RKO (cell line): ENCODE measurements at regions not wholly inside any gene's neighbourhood (a gene's known extent, or its start where the extent isn't known, plus 50 kb on each side); places are given as distances from the start of the nearest gene placed in this dataset.
A peak's percentile ranks its signal among the peaks of the same experiment; 100 is the strongest.
"Not testable (repeated sequence)": the region's sequence is repeated elsewhere in the genome, so short reads cannot be mapped to it uniquely, and the experiment has no call there.

Source experiments
- DNase-seq: peaks from one replicate; pipeline ENCODE4 v3.0.0-alpha.2; 2016; ENCODE audit warnings: low spot score

DNA sequence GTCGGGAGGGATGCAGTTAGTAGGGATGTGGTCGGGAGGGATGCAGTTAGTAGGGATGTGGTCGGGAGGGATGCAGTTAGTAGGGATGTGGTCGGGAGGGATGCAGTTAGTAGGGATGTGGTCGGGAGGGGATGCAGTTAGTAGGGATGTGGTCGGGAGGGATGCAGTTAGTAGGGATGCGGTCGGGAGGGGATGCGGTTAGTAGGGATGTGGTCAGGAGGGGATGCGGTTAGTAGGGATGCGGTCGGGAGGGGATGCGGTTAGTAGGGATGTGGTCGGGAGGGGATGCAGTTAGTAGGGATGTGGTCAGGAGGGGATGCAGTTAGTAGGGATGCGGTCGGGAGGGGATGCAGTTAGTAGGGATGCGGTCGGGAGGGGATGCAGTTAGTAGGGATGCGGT is 96.2 kb downstream of the BDH1 start:
- not testable (repeated sequence) for DNase-seq

DNA sequence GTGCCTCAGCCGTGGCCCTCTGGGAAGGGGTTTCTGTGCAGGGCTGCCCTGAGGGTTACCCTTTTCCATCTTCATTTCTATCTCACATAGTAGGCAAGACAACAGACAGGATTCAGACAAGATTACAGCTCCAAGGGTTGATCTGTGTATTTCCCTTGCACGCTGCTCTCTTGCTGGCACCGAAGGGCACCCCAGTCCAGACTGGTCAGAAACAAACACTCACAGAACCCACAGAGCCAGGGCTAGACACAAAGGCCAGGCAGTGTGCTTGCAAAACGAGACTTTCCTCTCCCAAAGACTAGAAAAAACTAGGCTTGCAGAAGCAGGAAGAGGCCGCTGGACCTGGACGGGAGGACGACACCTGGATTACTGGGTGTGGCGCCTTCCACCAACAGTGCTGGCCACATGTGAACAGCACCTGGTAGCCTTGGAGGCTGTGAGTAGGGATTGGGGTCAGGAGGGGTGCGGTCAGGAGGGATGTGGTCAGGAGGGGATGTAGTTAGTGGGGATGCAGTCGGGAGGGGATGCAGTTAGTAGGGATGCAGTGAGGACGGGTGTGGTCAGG is 96.8 kb downstream of the BDH1 start:
- DNase-seq = no peak

DNA sequence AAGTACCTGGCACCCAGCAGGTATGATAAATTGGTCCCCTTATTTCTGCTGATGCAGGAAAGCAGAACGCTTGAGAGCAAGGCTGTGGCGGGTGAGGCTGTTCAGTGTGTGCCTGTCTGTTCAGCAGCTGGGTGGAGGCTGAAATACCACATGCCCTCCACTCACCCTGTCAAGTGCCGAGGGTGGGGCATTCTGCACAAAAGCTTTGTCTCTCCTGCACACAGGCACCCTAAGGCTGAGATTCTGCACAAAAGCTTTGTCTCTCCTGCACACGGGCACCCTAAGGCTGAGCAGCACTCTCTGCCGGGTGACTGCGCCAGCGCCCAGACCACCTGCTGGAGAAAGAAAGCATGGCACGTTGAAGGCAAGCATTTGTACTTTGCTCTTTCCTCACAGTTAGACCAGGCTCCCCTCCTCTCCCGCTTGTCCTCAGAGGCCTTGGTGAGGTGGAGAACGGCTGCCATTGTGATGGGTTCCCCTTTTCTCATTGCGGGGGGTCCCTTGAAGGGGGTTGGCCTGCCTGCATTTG is 97.5 kb downstream of the BDH1 start:
- DNase-seq = peak; percentile 78

DNA sequence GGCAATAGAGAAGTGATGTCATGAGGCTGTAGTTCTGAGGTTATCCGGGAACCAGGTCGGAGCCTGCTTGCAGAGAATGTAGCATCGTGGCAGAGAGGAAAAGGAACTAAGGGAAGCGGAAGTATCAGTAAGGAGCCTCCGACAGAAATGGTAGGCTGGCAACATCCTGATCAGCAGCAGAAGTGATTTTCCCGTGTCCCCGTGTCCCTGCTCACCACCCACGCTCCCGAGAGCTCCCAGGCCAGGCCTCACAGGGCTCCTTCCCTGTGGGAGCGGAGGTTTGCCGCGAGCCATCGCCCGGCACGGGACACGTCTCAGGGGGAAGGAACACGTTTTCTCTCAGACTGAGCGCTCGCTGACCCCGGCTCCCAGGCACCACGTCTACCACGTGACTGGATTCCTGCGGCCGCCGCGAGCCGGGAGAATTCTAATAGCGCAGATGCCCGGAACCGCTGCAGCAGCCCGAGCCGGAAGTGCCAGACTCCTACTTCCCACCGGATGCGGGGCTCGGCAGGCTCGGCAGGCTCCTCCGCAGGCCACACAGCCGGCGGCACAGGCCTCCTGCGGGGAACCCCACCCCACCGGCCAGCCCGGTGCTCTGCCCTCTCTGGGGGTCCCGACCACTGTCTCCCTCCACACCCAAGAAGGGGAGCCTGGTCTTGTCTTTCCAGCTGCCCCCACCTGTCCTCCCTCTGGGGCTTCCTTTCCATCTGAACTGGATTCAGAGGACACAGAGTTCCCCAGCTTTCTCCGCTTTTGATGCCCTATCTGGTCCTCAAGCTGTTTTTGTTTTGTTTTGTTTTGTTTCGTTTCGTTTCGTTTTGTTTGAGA is 99.3 kb downstream of the BDH1 start:
- peak; percentile 94 for DNase-seq

DNA sequence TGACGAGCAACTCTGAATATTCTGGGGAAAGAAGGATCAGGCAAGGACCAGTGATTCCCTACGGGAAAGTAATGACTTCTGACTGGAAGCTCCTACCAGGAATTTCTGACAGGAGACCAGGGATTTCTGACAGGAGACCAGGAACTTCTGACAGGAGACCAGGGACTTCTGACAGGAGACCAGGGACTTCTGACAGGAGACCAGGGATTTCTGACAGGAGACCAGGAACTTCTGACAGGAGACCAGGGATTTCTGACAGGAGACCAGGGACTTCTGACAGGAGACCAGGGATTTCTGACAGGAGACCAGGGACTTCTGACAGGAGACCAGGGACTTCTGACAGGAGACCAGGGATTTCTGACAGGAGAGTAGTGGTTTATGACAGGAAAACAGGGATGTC is 100.9 kb downstream of the BDH1 start:
- DNase-seq = not testable (repeated sequence)

DNA sequence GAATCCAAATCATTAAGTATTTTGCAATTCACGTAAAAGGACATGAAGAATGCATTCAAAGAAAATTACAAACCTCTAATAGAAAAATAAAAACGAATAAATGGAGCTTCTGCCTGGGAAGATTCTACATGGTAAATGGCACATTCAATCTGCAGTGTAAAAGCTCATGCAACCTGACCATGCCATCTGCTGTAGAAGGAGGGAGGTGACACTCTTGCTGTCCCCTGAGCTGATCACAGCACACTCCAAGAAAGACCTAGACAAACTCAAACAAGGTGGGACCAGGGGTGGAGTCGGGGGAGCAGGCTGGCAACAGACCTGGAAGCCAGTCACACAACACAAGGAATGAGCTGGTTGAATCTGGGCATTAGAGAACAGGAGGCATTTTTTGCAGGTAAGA is 101.8 kb downstream of the BDH1 start:
- no peak for DNase-seq

DNA sequence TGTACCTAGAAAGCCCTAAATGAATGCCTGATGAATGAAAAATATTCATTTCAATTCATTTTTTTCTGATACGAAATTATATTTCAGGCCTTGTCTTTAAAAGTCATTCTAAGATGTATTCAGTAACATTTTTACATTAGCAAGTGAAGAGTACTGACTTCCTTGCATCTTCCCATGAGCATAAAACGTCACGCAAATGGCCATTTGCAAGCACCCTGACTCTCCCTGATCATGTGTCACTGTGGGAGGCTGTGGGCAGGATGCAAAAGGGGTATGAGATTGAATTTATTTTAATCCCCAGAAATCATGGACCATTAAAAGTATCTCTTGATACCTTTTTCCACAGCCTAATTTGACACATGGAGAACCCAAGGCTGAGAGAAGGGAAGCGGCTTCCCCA is 105.0 kb downstream of the BDH1 start:
- DNase-seq = no peak

DNA sequence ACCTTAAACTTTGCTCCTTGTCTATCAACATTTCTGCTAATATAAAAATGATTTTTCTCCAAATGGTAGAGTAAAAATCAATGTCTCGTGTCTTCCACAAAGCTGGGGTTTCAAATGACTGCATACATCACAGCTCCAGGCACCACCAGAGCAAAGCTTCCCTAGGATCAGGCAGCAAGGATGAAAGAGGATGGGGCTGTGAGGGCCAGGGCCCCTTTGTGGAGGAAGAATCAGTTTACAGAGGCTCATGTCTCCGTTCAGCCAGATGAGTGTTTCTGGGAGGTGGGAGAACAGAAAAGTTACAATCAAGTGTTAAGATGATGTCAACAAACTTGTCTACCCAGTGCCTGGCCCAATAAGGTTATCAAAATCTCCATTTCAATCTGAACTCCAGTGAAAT is 105.5 kb downstream of the BDH1 start:
- DNase-seq = no peak

DNA sequence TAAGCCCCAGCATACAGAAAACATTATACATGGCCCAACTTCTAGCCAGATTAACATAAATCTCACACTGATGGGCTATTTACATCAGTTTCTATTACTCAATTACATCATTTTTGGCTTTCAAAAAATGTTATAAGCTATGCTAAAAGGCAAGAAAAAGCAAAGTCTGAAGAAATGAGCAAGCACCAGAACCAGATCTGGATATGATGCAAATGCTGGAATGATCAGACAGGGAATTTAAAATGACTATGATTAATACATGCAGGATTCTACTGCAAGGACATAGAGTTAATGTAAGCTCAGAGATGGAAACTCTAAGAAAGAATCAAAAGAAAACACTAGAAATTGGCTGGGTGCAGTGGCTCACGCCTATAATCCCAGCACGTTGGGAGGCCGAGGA is 106.6 kb downstream of the BDH1 start:
- not testable (repeated sequence) for DNase-seq

DNA sequence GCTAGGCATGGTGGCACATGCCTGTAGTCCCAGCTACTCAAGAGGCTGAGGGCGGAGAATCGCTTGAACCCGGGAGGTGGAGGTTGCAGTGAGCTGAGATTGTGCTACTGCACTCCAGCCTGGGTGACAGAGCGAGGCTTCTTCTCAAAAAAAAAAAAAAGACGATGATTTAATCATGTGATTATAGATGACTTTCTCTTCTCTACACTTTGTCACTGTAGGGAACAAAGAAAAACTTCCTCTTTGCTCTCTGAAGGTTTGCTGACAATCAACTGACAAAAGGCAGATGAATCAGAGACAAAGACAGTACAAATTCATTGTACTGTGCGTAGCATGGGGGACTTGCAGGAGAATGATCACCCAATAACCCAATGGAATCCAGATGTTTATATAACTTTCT is 108.0 kb downstream of the BDH1 start:
- not testable (repeated sequence) for DNase-seq

DNA sequence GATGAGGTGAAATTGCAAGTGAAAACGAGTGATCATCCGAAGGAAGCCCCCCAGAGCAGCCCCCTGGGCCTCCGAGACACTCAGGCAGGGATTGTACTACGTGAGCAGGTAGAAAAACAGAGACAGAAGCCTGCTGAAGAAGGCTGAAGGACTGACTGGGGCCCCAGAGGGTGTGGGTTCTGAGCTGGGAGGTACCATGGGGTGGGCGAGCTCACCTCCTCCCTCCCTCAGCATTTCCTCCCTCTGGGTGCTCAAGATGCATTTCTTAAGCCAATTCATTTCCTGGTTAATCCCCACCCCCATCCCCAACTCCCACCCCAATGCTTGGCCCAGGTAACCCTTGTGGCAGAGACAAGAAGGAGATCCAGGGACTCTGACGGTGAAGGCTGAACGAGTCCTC is 108.7 kb downstream of the BDH1 start:
- no peak for DNase-seq

DNA sequence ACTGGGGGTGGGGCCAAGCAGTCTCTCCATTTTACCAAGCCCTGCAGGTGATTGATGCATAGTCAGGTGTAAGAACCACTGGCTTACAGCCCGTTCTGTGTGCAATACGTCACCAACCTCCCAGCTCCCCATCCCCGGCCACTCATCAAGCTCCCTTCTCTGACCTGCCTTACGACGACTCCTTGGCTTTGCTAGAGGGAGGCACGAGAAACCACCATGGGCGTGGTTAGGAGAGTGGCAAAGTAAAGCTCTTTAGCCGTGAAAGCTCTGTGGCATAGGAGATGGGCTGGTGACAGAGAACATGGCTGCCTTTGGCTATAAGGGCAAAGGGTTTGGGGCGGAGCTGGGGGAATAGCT is 109.1 kb downstream of the BDH1 start:
- DNase-seq = no peak

DNA sequence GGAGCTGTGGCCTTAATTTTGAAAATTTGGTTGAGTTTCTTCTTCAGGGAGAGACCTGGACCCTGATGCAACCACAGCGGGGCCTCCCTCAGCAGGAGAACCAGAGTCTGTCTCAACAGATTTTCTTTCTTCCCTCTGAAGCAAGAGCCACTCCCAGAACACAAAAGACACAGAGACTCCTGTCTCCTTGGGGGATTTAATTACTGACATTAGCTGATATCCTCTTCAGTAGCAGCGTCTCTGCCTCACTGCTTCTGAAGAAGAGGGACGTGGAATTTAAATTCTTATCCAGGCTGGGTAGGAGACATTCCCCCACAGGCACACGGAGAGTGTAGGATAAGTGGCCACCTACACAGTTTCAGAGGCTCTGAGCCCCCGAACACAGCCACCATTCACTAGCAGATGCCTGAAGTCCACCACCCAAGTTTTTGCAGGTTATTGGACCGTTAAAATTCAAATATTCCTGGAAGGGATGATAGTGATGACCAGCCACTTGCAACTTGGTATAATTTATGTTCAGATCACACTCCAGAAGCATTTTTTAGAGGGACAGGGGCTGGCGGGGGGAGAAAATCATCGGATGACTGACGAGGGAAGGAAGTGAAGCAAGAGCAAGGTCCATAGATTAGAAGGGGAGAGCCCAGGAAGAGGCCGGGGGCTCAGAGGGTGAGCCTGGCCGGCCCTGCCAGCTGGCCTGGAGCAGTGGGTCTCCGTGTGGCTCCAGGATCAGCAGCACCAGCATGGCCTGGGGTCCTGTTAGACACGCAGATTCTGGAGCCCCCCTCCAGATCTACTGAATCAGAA is 109.7 kb downstream of the BDH1 start:
- no peak for DNase-seq

DNA sequence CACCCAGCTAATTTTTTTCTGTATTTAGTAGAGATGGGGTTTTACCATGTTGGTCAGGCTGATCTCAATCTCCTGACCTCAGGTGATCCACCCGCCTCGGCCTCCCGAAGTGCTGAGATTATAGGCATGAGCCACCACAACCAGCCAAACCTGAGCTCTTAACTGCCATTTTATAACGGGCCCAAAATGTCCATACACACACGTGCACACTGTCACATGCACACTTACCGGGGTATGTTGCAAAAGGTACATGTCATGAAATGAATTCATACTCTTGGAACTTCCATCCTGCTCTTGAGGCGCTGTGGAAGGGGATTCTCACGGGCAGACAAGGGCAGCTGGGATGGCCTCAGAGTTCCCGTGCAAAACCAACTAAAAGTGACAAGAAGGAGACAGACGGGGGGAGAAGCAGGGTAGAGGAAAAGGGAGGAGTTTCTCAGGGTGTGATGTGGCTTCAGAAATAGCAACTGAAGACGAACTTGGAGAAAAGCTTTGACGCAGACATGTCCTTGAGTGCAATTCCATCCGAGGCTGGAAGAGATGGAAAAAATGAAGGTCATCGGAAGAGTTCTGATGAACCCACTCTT is 110.9 kb downstream of the BDH1 start:
- DNase-seq = no peak

DNA sequence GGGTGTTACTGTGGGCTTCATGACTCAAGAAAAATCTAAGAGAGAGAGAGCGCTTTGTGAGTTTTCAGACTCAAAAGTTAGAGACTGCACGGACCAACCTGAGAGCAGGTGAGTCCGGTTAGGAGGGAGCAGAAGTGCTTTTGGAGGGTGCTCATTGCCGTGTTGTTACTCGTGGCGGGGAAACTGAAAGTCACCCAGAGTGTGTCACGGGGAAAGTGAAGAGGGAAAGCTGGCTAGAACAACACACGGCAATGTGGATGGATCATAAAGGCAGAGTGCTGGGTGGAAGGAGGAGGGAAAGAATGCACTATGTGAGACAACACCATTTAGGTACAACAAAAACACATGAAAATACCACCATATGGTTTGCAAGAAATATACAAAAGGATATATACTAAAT is 112.3 kb downstream of the BDH1 start:
- no peak for DNase-seq

DNA sequence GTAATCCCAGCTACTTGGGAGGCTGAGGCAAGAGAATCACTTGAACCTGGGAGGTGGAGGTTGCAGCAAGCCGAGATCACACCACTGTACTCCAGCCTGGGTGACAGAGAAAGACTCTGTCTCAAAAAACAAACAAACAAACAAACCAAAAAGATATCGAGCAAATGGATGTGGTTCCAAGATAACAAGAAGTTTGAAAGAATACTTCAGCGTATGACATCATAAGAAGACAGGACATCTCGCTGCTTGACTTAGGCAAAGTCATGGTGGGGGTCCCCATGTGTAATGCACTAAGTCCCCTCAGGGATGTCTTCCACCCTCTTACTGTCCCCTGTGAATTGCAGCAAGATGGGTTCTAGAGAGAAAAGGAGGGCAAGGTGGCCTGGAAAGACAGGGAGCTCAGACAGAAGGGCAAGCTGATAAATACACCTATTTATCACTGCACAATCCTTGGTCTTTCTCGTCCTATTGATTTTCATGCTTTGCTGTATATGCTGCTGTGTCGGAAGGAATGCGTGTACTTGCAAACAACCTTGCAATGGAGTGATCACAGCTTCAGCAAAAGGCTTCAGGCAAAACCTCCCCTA is 115.0 kb downstream of the BDH1 start:
- no peak for DNase-seq

DNA sequence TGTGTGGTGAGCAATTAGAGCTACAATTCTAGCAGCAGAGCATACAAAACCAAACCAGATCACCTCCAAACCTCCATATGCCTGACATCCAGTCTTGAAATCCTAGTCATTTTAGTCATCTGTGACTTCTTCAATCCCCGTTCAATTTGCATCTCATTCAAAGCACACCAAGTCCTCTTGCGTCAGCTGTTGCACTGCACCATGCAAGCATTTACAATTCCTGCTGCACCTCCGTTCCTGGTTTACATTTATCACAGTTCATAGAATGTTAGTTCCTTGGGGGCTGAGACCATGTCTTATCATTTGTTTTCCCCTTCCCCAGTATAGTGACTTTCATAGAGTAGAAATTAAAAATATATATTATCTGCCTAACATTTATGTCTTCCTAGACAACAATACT is 116.9 kb downstream of the BDH1 start:
- DNase-seq = no peak

DNA sequence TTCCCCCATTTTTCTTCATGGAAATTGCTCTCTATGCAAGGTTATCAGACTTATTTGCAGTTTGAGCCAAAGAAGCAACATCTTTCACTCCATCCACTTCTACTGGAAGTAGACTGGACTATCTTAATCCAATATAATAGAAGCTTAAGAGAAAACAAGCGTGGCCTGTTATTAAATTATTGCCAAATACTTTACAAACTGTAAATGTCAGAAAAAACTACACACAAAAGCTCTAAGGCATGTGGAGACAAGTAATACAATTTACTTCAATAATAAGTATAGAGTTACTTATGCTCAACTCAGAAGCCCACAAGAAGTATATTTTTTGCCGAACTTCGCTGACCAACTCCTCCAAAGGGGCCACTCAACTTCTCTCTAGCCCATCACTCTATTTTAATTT is 120.3 kb downstream of the BDH1 start:
- no peak for DNase-seq

DNA sequence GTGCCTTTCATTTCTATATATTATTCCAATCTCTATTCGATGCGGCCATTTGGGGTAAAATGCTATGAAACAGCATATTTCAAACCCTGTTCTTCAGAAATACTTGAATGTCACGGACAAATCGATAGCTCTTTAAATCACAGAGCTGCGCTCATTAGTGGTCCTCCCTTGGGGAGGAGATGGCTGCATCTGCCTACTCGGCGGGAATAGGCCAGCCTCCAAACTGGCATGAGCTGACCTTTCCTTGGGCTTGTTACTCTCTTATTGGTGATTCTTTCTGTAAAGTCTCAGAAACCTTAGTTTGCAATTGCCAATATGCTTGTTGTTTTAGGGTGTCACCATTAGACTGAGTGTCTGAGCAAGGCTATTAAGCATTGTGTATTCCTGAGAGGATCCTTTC is 120.9 kb downstream of the BDH1 start:
- DNase-seq = no peak

DNA sequence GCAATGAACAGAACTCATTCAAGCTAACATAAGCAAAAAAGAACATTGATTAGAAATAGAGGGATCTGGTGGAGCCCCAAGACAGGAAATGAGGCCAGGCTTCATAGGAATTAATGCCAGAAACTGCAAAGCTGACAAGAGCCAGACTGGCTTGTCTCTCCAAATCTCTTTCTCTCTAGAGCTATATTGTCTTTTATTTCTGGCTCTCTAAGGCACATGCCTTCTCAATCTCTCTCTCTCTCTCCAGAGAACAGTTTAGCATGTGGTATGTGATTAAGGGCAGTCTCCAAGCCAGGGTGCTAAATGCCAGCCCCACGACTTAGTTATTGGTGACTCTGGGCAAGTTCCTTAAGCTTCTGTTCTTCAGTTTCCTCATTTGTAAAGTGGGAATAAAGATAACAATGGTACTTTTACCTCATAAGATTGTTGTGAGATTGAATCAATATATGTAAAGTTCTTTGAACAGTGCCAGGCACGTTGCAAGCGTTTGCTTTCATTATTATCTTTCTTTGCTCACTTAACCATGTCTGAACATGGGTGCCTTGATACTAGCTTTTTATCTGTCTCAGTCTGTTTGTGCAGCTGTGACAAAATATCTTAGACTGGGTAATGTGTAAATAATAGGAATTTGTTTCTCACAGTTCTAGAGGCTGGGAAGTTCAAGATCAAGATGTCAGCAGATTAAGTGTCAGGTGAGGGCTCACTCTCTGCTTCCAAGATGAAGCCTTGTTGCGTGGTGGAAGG is 123.2 kb downstream of the BDH1 start:
- no peak for DNase-seq

DNA sequence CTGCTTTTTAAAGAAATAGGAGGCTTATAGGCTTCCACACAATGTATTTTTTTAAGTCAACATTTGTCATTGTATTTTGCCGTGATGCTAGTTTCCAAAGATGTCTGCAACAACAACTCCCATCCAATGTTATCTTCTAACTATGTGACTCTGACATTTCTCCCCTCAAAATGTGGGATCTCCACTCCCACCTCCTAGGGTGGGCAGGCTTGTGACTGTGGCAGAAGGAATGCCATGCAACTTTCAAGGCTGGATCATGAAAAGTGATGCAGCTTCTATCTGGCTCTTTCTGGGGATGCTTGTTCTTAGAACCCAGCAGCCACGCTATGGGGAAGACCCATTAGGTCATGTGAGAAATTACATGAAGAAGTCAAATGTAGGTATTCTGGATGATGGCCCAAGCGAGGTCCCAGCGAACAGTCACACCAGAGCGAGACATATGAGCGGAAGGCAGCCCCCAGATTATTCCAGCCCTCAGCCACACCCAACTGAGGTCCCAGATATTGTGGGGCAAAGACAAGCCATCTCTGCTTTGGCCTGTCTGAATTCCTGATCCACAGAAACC is 124.3 kb downstream of the BDH1 start:
- DNase-seq = no peak
